WTC11 (cell line): ENCODE measurements at regions not wholly inside any gene's neighbourhood (a gene's known extent, or its start where the extent isn't known, plus 50 kb on each side); places are given as distances from the start of the nearest gene placed in this dataset.

Experiments
- ATAC-seq: fragments of 200-7000 bp; cut with Tn5 transposase; 2 replicates; pipeline ENCODE4 v1.10.0; 2021; ENCODE audit warnings: mild to moderate bottlenecking, moderate library complexity
- CTCF ChIA-PET: fragments of 300-600 bp; sonication (Branson Sonifier 250); formaldehyde crosslinking; loops from one replicate; lab custom pipeline; 2021; ENCODE audit warnings: antibody characterized with exemption; lab: Charles Lee
- POLR2A ChIA-PET: fragments of 350-600 bp; sonication (Branson Sonifier 250); formaldehyde crosslinking; loops from one replicate; lab custom pipeline; 2021; ENCODE audit warnings: antibody characterized with exemption; lab: Charles Lee
- DNase-seq: peaks from one replicate; pipeline ENCODE4 v3.0.0; 2021; ENCODE audit warnings: low spot score
- H3K27ac Mint-ChIP-seq: 2 replicates; pipeline ENCODE4 v1.8.0; 2021; ENCODE audit warnings: mixed read lengths
- H3K27me3 Mint-ChIP-seq: 2 replicates; pipeline ENCODE4 v1.8.0; 2021; ENCODE audit warnings: low read depth, mild to moderate bottlenecking, moderate library complexity, mixed read lengths
- H3K36me3 Mint-ChIP-seq: 2 replicates; pipeline ENCODE4 v1.8.0; 2021; ENCODE audit warnings: mixed read lengths
- H3K4me1 Mint-ChIP-seq: 2 replicates; pipeline ENCODE4 v1.8.0; 2022; ENCODE audit warnings: mixed read lengths
- H3K4me3 Mint-ChIP-seq: 2 replicates; pipeline ENCODE4 v1.8.0; 2021; ENCODE audit warnings: mild to moderate bottlenecking, moderate library complexity, mixed read lengths
- H3K9me3 Mint-ChIP-seq: 2 replicates; pipeline ENCODE4 v1.8.0; 2021; ENCODE audit warnings: mixed read lengths
- CBFB ChIP-seq: sonication (generic); formaldehyde crosslinking; IDR thresholded peaks from 2 replicates; pipeline ENCODE4 v1.8.1; 2022; ENCODE audit warnings: mild to moderate bottlenecking, low read depth, missing genetic modification reagents
- ETV6 ChIP-seq: sonication (generic); formaldehyde crosslinking; IDR thresholded peaks from 2 replicates; pipeline ENCODE4 v1.8.1; 2022; ENCODE audit warnings: mild to moderate bottlenecking, missing genetic modification reagents
- FOXK1 ChIP-seq: sonication (generic); formaldehyde crosslinking; IDR thresholded peaks from 2 replicates; pipeline ENCODE4 v1.8.0; 2022; ENCODE audit warnings: mild to moderate bottlenecking, moderate library complexity, missing genetic modification reagents
- GABPB1 ChIP-seq: sonication (generic); formaldehyde crosslinking; IDR thresholded peaks from 2 replicates; pipeline ENCODE4 v1.8.1; 2023; ENCODE audit warnings: mild to moderate bottlenecking, missing genetic modification reagents
- GRHL2 ChIP-seq: fragments of 250-450 bp; sonication (Bioruptor Pico); IDR thresholded peaks from 2 replicates; pipeline ENCODE4 v1.8.0; 2022; ENCODE audit warnings: mild to moderate bottlenecking, moderate library complexity; ENCODE audit not compliant: insufficient replicate concordance, severe bottlenecking
- GTF2I ChIP-seq: fragments of 250-450 bp; sonication (Bioruptor Pico); conservative IDR thresholded peaks from 2 replicates; pipeline ENCODE4 v1.4.0; 2021; ENCODE audit warnings: mild to moderate bottlenecking
- NFATC4 ChIP-seq: fragments of 250-450 bp; sonication (Bioruptor Pico); IDR thresholded peaks from 2 replicates; pipeline ENCODE4 v1.9.0; 2021; ENCODE audit warnings: mild to moderate bottlenecking
- SP1 ChIP-seq: sonication (generic); formaldehyde crosslinking; conservative IDR thresholded peaks from 2 replicates; pipeline ENCODE4 v1.8.1; 2022; ENCODE audit warnings: missing genetic modification reagents
- TEAD1 ChIP-seq: sonication (generic); formaldehyde crosslinking; IDR thresholded peaks from 2 replicates; pipeline ENCODE4 v1.8.0; 2022; ENCODE audit warnings: mild to moderate bottlenecking, missing genetic modification reagents
- ZNF121 ChIP-seq: sonication (generic); formaldehyde crosslinking; IDR thresholded peaks from 2 replicates; pipeline ENCODE4 v1.8.0; 2023; ENCODE audit warnings: missing genetic modification reagents
- ZNF263 ChIP-seq: sonication (generic); formaldehyde crosslinking; IDR thresholded peaks from 2 replicates; pipeline ENCODE4 v1.8.1; 2022; ENCODE audit warnings: low read depth, mild to moderate bottlenecking, moderate library complexity, missing genetic modification reagents
- ZNF423 ChIP-seq: fragments of 250-450 bp; sonication (Bioruptor Pico); IDR thresholded peaks from 2 replicates; pipeline ENCODE4 v2.1.2; 2022; ENCODE audit warnings: mild to moderate bottlenecking, moderate library complexity
- TF ChIP-seq, protein P1 (sequence below): sonication (generic); formaldehyde crosslinking; IDR thresholded peaks from 2 replicates; pipeline ENCODE4 v1.8.0; 2023; ENCODE audit warnings: missing genetic modification reagents, mild to moderate bottlenecking, borderline replicate concordance
- TF ChIP-seq, protein P2 (sequence below): sonication (generic); formaldehyde crosslinking; IDR thresholded peaks from 2 replicates; pipeline ENCODE4 v1.8.1; 2022; ENCODE audit warnings: low read depth, mild to moderate bottlenecking, moderate library complexity, missing genetic modification reagents, borderline replicate concordance
- TF ChIP-seq, protein P3 (sequence below): sonication (generic); formaldehyde crosslinking; IDR thresholded peaks from 2 replicates; pipeline ENCODE4 v1.8.0; 2022; ENCODE audit warnings: mild to moderate bottlenecking, missing genetic modification reagents
- TF ChIP-seq, protein P4 (sequence below): sonication (generic); formaldehyde crosslinking; IDR thresholded peaks from 2 replicates; pipeline ENCODE4 v1.8.1; 2022; ENCODE audit warnings: mild to moderate bottlenecking, moderate library complexity, missing genetic modification reagents
- TF ChIP-seq, protein P5 (sequence below): fragments of 250-450 bp; sonication (Bioruptor Pico); IDR thresholded peaks from 2 replicates; pipeline ENCODE4 v1.8.0; 2021; ENCODE audit warnings: mild to moderate bottlenecking
- TF ChIP-seq, protein P6 (sequence below): sonication (generic); formaldehyde crosslinking; conservative IDR thresholded peaks from 2 replicates; pipeline ENCODE4 v1.8.1; 2022; ENCODE audit warnings: mild to moderate bottlenecking, missing genetic modification reagents

DNA sequence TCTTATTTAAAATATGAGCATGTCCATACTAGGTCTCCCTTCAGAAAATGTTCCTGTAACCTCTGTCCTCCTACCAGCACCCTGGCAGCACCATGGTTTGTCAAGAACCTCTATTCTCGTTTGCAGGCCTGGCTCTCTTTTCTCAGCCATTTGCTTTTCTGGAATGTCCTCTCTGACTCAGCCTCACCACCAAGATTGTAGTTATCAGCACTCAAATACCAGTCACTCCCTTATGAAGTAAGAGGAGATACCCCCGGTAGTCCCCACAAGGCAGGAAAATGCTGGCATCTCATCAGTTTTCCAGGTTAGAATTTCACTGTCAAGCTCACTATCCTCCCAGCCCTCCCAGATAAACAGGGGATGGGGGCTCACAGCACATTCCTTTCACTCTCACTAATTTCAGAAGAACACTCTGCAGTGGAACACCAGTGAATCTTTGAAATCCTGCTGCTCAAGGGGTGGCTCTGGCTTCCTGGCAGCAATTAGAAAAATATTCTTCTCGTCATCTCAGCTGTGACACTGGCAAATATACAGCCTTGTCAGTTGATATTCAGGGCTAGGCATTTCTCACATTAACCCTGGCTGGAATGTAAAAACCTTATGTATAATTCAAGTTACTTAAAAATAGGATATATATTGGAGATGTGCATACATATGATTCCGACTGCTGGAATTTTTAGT lies 129.2 kb downstream of the TBX18 start:
- POLR2A ChIA-PET: no interaction called here
- DNase-seq (no peak), ATAC-seq (no peak)
- Mint-ChIP-seq H3K9me3 (peaks cover 11% of the 10 kb centered on the region; the same call in 1 of the 2 replicates), H3K27me3 (no peaks in the 10 kb centered on the region), H3K36me3 (no peaks in the 10 kb centered on the region; the same call in 1 of the 2 replicates), H3K4me1 (no peaks in the 10 kb centered on the region), H3K4me3 (no peak overlapping the region), H3K27ac (no peak overlapping the region)
- CTCF ChIA-PET: no interaction called here
- TF ChIP-seq ZNF263 (CRISPR knock-in tag): no peak
- TF ChIP-seq CBFB (CRISPR knock-in tag): no peak
- TF ChIP-seq, protein P1, sequence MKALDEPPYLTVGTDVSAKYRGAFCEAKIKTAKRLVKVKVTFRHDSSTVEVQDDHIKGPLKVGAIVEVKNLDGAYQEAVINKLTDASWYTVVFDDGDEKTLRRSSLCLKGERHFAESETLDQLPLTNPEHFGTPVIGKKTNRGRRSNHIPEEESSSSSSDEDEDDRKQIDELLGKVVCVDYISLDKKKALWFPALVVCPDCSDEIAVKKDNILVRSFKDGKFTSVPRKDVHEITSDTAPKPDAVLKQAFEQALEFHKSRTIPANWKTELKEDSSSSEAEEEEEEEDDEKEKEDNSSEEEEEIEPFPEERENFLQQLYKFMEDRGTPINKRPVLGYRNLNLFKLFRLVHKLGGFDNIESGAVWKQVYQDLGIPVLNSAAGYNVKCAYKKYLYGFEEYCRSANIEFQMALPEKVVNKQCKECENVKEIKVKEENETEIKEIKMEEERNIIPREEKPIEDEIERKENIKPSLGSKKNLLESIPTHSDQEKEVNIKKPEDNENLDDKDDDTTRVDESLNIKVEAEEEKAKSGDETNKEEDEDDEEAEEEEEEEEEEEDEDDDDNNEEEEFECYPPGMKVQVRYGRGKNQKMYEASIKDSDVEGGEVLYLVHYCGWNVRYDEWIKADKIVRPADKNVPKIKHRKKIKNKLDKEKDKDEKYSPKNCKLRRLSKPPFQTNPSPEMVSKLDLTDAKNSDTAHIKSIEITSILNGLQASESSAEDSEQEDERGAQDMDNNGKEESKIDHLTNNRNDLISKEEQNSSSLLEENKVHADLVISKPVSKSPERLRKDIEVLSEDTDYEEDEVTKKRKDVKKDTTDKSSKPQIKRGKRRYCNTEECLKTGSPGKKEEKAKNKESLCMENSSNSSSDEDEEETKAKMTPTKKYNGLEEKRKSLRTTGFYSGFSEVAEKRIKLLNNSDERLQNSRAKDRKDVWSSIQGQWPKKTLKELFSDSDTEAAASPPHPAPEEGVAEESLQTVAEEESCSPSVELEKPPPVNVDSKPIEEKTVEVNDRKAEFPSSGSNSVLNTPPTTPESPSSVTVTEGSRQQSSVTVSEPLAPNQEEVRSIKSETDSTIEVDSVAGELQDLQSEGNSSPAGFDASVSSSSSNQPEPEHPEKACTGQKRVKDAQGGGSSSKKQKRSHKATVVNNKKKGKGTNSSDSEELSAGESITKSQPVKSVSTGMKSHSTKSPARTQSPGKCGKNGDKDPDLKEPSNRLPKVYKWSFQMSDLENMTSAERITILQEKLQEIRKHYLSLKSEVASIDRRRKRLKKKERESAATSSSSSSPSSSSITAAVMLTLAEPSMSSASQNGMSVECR (CRISPR knock-in tag): no peak
- no peak for TF ChIP-seq GRHL2 (CRISPR knock-in tag)
- TF ChIP-seq TEAD1 (CRISPR knock-in tag): no peak
- TF ChIP-seq, protein P2, sequence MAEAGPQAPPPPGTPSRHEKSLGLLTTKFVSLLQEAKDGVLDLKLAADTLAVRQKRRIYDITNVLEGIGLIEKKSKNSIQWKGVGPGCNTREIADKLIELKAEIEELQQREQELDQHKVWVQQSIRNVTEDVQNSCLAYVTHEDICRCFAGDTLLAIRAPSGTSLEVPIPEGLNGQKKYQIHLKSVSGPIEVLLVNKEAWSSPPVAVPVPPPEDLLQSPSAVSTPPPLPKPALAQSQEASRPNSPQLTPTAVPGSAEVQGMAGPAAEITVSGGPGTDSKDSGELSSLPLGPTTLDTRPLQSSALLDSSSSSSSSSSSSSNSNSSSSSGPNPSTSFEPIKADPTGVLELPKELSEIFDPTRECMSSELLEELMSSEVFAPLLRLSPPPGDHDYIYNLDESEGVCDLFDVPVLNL (CRISPR knock-in tag): no peak
- TF ChIP-seq ZNF121 (CRISPR knock-in tag): no peak
- no peak for TF ChIP-seq ETV6 (CRISPR knock-in tag)
- TF ChIP-seq, protein P3, sequence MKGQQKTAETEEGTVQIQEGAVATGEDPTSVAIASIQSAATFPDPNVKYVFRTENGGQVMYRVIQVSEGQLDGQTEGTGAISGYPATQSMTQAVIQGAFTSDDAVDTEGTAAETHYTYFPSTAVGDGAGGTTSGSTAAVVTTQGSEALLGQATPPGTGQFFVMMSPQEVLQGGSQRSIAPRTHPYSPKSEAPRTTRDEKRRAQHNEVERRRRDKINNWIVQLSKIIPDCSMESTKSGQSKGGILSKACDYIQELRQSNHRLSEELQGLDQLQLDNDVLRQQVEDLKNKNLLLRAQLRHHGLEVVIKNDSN (CRISPR knock-in tag): no peak
- TF ChIP-seq FOXK1 (CRISPR knock-in tag): no peak
- TF ChIP-seq GABPB1 (CRISPR knock-in tag): no peak
- TF ChIP-seq NFATC4: no peak
- TF ChIP-seq, protein P4, sequence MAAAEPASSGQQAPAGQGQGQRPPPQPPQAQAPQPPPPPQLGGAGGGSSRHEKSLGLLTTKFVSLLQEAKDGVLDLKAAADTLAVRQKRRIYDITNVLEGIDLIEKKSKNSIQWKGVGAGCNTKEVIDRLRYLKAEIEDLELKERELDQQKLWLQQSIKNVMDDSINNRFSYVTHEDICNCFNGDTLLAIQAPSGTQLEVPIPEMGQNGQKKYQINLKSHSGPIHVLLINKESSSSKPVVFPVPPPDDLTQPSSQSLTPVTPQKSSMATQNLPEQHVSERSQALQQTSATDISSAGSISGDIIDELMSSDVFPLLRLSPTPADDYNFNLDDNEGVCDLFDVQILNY: no peak
- TF ChIP-seq, protein P5, sequence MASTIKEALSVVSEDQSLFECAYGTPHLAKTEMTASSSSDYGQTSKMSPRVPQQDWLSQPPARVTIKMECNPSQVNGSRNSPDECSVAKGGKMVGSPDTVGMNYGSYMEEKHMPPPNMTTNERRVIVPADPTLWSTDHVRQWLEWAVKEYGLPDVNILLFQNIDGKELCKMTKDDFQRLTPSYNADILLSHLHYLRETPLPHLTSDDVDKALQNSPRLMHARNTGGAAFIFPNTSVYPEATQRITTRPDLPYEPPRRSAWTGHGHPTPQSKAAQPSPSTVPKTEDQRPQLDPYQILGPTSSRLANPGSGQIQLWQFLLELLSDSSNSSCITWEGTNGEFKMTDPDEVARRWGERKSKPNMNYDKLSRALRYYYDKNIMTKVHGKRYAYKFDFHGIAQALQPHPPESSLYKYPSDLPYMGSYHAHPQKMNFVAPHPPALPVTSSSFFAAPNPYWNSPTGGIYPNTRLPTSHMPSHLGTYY (CRISPR knock-in tag): no peak
- no peak for TF ChIP-seq SP1 (CRISPR knock-in tag)
- no peak for TF ChIP-seq ZNF423 (CRISPR knock-in tag)
- no peak for TF ChIP-seq GTF2I (CRISPR knock-in tag)
- TF ChIP-seq, protein P6, sequence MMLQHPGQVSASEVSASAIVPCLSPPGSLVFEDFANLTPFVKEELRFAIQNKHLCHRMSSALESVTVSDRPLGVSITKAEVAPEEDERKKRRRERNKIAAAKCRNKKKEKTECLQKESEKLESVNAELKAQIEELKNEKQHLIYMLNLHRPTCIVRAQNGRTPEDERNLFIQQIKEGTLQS (CRISPR knock-in tag): no peak
